CD4-positive, alpha-beta T cell (primary cell): ENCODE measurements at regions not wholly inside any gene's neighbourhood (a gene's known extent, or its start where the extent isn't known, plus 50 kb on each side); places are given as distances from the start of the nearest gene placed in this dataset.

Experiments used
- ATAC-seq: fragments of 200-7000 bp; cut with Tn5 transposase; one replicate; pipeline ENCODE4 v1.10.0; 2022; ENCODE audit warnings: mild to moderate bottlenecking; ENCODE audit not compliant: poor library complexity
- CTCF ChIA-PET: fragments of 350-600 bp; sonication (Branson Sonifier 250); formaldehyde crosslinking; loops from one replicate; lab custom pipeline; 2021; ENCODE audit warnings: antibody characterized with exemption, inconsistent platforms; lab: Charles Lee
- POLR2A ChIA-PET: fragments of 350-600 bp; sonication (Branson Sonifier 250); formaldehyde crosslinking; loops from one replicate; lab custom pipeline; 2021; ENCODE audit warnings: antibody characterized with exemption, inconsistent platforms; lab: Charles Lee
- DNase-seq, 14 experiments: peaks; one replicate each; pipeline ENCODE4 v3.0.0-alpha.2; 2013 to 2020; ENCODE audit warnings: mixed read lengths in 2 of 14
- H3K27ac ChIP-seq, 2 donors: one replicate each; pipeline versions ENCODE4 v1.5.1 to v1.7.0; 2013; ENCODE audit warnings: low read length in 2 of 2, low read depth in 1 of 2, mild to moderate bottlenecking in 1 of 2
- H3K27me3 ChIP-seq, 2 experiments: 1 replicate in 1 of 2; 2 replicates in 1 of 2; pipeline versions ENCODE4 v1.6.1 to v1.7.0; 2013; ENCODE audit warnings: low read length in 2 of 2, control low read depth in 1 of 2, mild to moderate bottlenecking in 1 of 2, moderate library complexity in 1 of 2; ENCODE audit not compliant: insufficient read depth in 2 of 2, control insufficient read depth in 1 of 2
- H3K36me3 ChIP-seq: one replicate; pipeline ENCODE4 v1.6.1; 2013; ENCODE audit warnings: low read length, control low read depth; ENCODE audit not compliant: insufficient read depth
- H3K4me1 ChIP-seq: one replicate; pipeline ENCODE4 v1.6.1; 2013; ENCODE audit warnings: low read length, control low read depth; ENCODE audit not compliant: insufficient read depth
- H3K4me3 ChIP-seq: one replicate; pipeline ENCODE4 v1.5.1; 2013; ENCODE audit warnings: mild to moderate bottlenecking, low read length, moderate library complexity
- H3K9me3 ChIP-seq, 2 experiments: 1 replicate in 1 of 2; 2 replicates in 1 of 2; pipeline versions ENCODE4 v1.6.1 to v1.7.0; 2013; ENCODE audit warnings: low read length in 2 of 2, mild to moderate bottlenecking in 2 of 2, control low read depth in 1 of 2, moderate library complexity in 1 of 2; ENCODE audit not compliant: control insufficient read depth in 1 of 2, insufficient read depth in 1 of 2
- H3K27ac Mint-ChIP-seq: one replicate; pipeline ENCODE4 v1.8.0; 2020; ENCODE audit warnings: mixed read lengths
- H3K27me3 Mint-ChIP-seq: one replicate; pipeline ENCODE4 v1.8.0; 2021; ENCODE audit warnings: mixed read lengths
- H3K36me3 Mint-ChIP-seq: one replicate; pipeline ENCODE4 v1.8.0; 2021; ENCODE audit warnings: low read depth, mixed read lengths
- H3K4me1 Mint-ChIP-seq: one replicate; pipeline ENCODE4 v1.8.0; 2021; ENCODE audit warnings: low read depth, mixed read lengths
- H3K4me3 Mint-ChIP-seq: one replicate; pipeline ENCODE4 v1.8.0; 2020; ENCODE audit warnings: mild to moderate bottlenecking, mixed read lengths
- H3K9me3 Mint-ChIP-seq: one replicate; pipeline ENCODE4 v1.8.0; 2020; ENCODE audit warnings: mixed read lengths
- CTCF ChIP-seq: fragments of 200-600 bp; IDR thresholded peaks from one replicate; pipeline ENCODE4 v1.8.0; 2022; ENCODE audit warnings: antibody characterized with exemption, mild to moderate bottlenecking
- intact Hi-C, 2 experiments: fragments of 100-400 bp; cut with DNase I in 1 of 2; cut with micrococcal nuclease in 1 of 2; formaldehyde crosslinking; loops; one replicate each; pipeline versions ENCODE4 v1.15.1 to v1.9.0; 2023 to 2025; cut with DNase I, micrococcal nuclease

GRCh38 chr1:29643838-29644440 is 407.6 kb downstream of the PTPRU start:
- no peak overlapping the region for H3K4me3 ChIP-seq
- peaks cover 22% of the 10 kb centered on the region for H3K27me3 Mint-ChIP-seq
- no peaks in the 10 kb centered on the region for H3K27me3 ChIP-seq
- no peak overlapping the region for H3K4me3 Mint-ChIP-seq
- no peaks in the 10 kb centered on the region for H3K36me3 ChIP-seq
- H3K9me3 Mint-ChIP-seq: no peaks in the 10 kb centered on the region
- POLR2A ChIA-PET: no interaction called here
- H3K27ac ChIP-seq: no peak overlapping the region
- intact Hi-C loops: no loop called here
- H3K36me3 Mint-ChIP-seq: no peaks in the 10 kb centered on the region
- CTCF ChIA-PET: no interaction called here
- no peaks in the 10 kb centered on the region for H3K4me1 ChIP-seq
- no peak for TF ChIP-seq CTCF
- H3K9me3 ChIP-seq: peaks cover 0 to 7% of the 10 kb centered on the region in 2 experiments
- ATAC-seq (no peak), DNase-seq (no peak)
- no peaks in the 10 kb centered on the region for H3K4me1 Mint-ChIP-seq
- no peak overlapping the region for H3K27ac Mint-ChIP-seq

- Histone ChIP-seq H3K9me3 (peaks cover 0 to 7% of the 10 kb centered on the region in 2 experiments), H3K4me3 (no peak overlapping the region), H3K36me3 (no peaks in the 10 kb centered on the region), H3K4me1 (no peaks in the 10 kb centered on the region), H3K27me3 (no peaks in the 10 kb centered on the region), H3K27ac (no peak overlapping the region)
- H3K4me3 Mint-ChIP-seq: no peak overlapping the region
- H3K36me3 Mint-ChIP-seq: no peaks in the 10 kb centered on the region
- no peak for DNase-seq
- no peaks in the 10 kb centered on the region for H3K4me1 Mint-ChIP-seq
- H3K27ac Mint-ChIP-seq: no peak overlapping the region
- no peak for ATAC-seq
- TF ChIP-seq CTCF: no peak
- H3K9me3 Mint-ChIP-seq: no peaks in the 10 kb centered on the region
- H3K27me3 Mint-ChIP-seq: peaks cover 17% of the 10 kb centered on the region
- intact Hi-C loops: no loop called here
- CTCF ChIA-PET: no interaction called here
- POLR2A ChIA-PET: no interaction called here
Measured at GRCh38 chr1:29643281-29643680, 407.0 kb downstream of the PTPRU start.

- Mint-ChIP-seq H3K36me3 (no peaks in the 10 kb centered on the region), H3K9me3 (no peaks in the 10 kb centered on the region), H3K4me1 (no peaks in the 10 kb centered on the region), H3K27ac (no peak overlapping the region), H3K4me3 (no peak overlapping the region), H3K27me3 (peaks cover 9% of the 10 kb centered on the region)
- CTCF ChIA-PET: no interaction called here
- H3K36me3 ChIP-seq: no peaks in the 10 kb centered on the region
- intact Hi-C loops: no loop called here
- POLR2A ChIA-PET: no interaction called here
- H3K9me3 ChIP-seq: peaks cover 0 to 7% of the 10 kb centered on the region in 2 experiments
- no peak for DNase-seq
- H3K27ac ChIP-seq: no peak overlapping the region
- H3K27me3 ChIP-seq: no peaks in the 10 kb centered on the region
- no peaks in the 10 kb centered on the region for H3K4me1 ChIP-seq
- no peak for ATAC-seq
- no peak for TF ChIP-seq CTCF
- H3K4me3 ChIP-seq: no peak overlapping the region
Measured at GRCh38 chr1:29642519-29642918, 406.2 kb downstream of the PTPRU start.
